Retinal pigment epithelial cell (primary cell): ENCODE measurements at regions not wholly inside any gene's neighbourhood (a gene's known extent, or its start where the extent isn't known, plus 50 kb on each side); places are given as distances from the start of the nearest gene placed in this dataset.

Experiments used
- DNase-seq: peaks from one replicate; pipeline ENCODE4 v3.0.0-alpha.2; 2010; ENCODE audit warnings: low read depth
- H3K4me3 ChIP-seq: 2 replicates; pipeline ENCODE4 v1.5.1; 2011; ENCODE audit warnings: mild to moderate bottlenecking, low read length, control low read depth, moderate library complexity
- TF ChIP-seq, protein P1 (sequence below): conservative IDR thresholded peaks from 2 replicates; pipeline ENCODE4 v1.5.1; 2011; ENCODE audit warnings: low read depth, low read length, control low read depth, inconsistent platforms

DNA sequence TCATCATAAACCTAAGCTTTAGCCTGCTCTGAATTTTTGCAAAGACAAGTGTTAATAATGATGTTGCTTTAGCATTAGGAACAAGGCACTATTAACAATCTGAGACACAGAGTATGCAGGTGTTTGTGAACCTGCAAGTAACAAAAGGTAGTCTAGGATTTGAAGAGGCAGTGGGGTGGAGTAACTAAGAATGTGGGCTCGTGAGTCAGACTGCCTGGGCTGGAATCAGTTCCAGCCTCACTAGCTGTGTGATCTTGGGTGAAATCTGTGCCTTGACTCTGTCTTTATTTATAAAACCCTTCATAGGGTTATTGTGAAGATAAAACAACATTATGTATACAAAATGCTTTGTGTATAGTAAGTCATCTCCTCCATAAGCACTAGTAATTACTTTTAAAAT is 610.6 kb upstream of the CFAP20DC start:
- DNase-seq, result no peak
- H3K4me3 ChIP-seq, result no peak overlapping the region
- TF ChIP-seq, protein P1, sequence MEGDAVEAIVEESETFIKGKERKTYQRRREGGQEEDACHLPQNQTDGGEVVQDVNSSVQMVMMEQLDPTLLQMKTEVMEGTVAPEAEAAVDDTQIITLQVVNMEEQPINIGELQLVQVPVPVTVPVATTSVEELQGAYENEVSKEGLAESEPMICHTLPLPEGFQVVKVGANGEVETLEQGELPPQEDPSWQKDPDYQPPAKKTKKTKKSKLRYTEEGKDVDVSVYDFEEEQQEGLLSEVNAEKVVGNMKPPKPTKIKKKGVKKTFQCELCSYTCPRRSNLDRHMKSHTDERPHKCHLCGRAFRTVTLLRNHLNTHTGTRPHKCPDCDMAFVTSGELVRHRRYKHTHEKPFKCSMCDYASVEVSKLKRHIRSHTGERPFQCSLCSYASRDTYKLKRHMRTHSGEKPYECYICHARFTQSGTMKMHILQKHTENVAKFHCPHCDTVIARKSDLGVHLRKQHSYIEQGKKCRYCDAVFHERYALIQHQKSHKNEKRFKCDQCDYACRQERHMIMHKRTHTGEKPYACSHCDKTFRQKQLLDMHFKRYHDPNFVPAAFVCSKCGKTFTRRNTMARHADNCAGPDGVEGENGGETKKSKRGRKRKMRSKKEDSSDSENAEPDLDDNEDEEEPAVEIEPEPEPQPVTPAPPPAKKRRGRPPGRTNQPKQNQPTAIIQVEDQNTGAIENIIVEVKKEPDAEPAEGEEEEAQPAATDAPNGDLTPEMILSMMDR, result no peak

DNA sequence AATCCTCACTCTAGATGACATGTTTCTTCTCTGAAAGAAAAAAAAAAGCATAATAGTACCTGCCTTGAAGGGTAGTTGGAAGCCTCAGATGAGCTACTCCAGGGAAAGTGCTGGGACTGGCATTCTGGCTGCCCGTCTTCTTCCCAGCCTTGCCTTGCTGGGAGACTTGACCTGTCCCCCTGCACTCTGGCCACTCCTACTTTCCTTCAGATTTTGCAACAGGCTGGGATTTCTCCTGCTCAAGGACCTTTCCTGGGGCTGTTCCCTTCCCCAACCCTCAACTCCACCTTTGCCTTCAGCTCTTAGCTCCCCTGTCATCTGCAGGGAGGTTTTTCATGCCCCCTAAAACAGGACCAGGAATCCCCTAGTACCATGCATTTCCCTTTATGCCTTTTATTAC is 609.9 kb upstream of the CFAP20DC start:
- no peak overlapping the region for H3K4me3 ChIP-seq
- DNase-seq, result no peak
- TF ChIP-seq, protein P1, result no peak

DNA sequence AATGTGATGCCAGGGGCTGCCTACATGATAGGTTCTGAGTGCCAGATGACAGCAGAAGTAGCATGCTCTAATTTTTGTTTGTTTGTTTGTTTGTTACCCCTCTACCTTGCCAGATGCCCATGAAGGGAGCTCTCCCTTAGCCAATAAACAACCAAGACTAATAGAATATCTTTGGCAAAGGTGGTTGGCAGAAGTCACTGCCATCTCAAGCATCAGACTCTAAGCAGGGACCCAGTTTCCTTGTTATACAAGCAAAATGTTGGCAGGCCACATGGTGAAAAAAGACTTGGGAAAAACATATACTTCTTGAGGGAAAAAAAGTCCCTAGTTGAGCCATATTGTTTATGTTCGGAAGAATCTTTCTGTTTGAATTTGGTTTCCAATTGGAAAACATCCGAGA is 609.0 kb upstream of the CFAP20DC start:
- TF ChIP-seq, protein P1, result no peak
- DNase-seq, result no peak
- no peak overlapping the region for H3K4me3 ChIP-seq

DNA sequence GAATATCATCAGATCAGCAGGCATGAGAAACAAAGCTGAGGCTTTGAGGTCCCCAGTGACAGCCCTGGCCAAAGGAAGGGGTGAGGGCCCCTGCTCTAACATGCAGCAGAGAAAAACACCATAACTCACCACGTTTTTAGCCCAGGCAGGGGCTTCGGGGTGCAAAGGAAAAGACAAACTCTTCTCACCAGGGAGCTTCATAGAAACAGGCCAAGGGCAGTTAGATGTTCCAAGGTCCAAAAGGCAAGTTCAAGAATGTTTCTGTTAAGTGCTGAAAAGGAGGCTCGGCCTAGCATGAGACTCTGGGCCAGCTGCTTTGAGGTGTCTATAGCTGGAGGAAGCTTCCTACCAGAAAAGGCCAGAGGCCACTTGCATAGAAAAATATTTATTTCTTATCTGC is 608.4 kb upstream of the CFAP20DC start:
- no peak for DNase-seq
- no peak overlapping the region for H3K4me3 ChIP-seq
- TF ChIP-seq, protein P1, result no peak

DNA sequence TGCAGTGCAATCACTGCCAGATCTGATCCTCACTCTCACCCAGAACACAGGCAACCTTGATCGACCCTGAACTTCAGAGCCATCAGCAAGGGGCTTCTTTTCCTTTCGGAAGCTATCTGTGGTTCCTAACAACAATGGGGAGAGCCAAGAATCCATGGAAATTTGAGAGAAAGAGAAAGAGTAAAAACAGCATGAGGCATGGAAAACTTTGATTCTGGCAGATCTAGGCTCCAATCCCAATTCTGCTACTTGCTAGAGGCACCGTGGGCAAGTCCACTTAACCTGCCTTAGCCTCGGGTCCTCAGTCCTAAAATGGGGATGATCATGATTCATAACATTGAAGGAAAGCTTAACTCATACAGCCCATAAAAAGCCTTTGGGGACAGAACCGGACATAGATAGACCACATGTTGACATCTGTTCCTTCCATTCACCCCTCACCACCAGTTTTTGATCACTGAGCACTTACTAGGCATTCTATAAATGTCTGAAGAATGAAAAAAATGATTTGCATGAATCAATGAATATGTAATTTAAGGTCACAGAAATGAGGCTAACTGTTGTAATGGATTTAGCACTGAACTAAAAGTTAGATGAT is 605.7 kb upstream of the CFAP20DC start:
- TF ChIP-seq, protein P1, result no peak
- DNase-seq, result no peak
- no peak overlapping the region for H3K4me3 ChIP-seq

DNA sequence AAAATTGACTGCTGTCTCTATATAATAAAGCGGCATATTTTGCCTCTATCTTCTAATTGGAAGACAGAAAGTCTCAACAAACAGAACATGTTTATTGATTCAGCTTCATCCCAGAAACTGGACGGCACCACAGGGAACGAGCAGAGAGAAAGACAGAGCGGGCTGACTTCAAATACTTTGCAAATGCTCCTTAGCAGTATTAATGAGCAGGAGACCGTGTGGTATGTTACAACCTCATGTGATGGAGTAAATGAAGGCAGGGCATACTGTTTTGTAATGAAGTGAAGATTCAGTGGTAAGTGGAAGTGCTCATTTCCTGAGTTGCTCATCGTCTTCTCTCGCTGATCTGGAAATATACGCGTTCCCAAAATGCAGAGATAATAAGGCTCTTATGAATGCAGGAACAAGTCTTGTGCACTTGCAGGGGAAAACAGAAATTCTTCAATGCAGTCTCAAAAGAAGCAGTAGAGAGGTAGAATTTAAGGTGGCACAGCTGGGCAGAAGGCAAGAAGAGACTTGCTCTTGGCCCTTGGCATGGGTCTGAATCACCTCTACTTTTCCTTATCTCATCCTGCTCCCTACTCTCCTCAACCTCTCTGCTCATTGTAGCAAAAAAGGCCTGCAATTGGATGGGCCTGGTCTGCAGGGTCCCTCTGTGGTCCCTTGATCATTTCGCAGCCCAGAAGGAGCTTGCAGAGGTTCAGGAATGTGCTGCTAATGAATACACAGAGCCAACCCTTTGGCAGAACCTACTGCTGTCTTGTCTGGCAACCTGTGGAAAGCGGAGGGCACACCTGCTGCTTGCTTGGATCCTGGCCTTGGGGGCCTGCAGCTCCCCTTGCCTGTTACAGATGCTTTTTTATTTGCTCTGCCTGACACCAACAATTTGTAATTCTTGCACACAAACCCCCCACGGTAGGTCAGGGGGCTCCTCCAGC is 604.9 kb upstream of the CFAP20DC start:
- no peak for DNase-seq
- H3K4me3 ChIP-seq, result no peak overlapping the region
- TF ChIP-seq, protein P1, result no peak

DNA sequence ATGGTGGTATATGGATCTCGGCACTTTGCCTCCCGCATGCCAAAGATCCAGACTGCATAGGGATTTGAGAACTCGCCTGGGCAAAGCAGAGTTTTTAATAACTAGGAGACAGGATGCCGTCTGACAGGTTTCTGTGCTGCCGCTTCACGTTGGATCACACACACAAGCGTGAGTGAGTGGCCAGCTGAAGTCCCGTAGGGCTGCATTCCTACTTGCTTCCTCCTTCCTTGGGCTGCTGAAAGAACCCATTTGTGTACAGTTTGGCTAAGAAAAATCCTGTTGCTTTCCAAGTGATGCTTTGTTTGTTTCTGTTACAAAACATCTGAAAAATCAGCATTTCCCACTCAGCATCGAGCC is 604.3 kb upstream of the CFAP20DC start:
- TF ChIP-seq, protein P1, result no peak
- no peak for DNase-seq

More for the DNA sequence above, 604.3 kb upstream of the CFAP20DC start:
- no peak overlapping the region for H3K4me3 ChIP-seq
